Breast epithelium (tissue), 3 donors: ENCODE measurements at regions not wholly inside any gene's neighbourhood (a gene's known extent, or its start where the extent isn't known, plus 50 kb on each side); places are given as distances from the start of the nearest gene placed in this dataset.

ENCODE experiments used
- CTCF ChIP-seq, 3 donors: fragments of 450-650 bp; IDR thresholded peaks; one replicate each; pipeline ENCODE4 v1.5.1; 2016 to 2017; ENCODE audit warnings: antibody characterized with exemption in 3 of 3, mild to moderate bottlenecking in 3 of 3, moderate library complexity in 3 of 3
- POLR2A ChIP-seq: fragments of 450-650 bp; IDR thresholded peaks from one replicate; pipeline ENCODE4 v1.6.1; 2016; ENCODE audit warnings: antibody characterized with exemption, mild to moderate bottlenecking, moderate library complexity

GRCh38 chr3:24586920-24587319 is 92.3 kb upstream of the THRB start:
- TF ChIP-seq CTCF (IDR thresholded peaks at IDR 0.05) (no peak), POLR2A (no peak)
